ENCODE measurements at regions not wholly inside any gene's neighbourhood (a gene's known extent, or its start where the extent isn't known, plus 50 kb on each side); places are given as distances from the start of the nearest gene placed in this dataset.

DNA sequence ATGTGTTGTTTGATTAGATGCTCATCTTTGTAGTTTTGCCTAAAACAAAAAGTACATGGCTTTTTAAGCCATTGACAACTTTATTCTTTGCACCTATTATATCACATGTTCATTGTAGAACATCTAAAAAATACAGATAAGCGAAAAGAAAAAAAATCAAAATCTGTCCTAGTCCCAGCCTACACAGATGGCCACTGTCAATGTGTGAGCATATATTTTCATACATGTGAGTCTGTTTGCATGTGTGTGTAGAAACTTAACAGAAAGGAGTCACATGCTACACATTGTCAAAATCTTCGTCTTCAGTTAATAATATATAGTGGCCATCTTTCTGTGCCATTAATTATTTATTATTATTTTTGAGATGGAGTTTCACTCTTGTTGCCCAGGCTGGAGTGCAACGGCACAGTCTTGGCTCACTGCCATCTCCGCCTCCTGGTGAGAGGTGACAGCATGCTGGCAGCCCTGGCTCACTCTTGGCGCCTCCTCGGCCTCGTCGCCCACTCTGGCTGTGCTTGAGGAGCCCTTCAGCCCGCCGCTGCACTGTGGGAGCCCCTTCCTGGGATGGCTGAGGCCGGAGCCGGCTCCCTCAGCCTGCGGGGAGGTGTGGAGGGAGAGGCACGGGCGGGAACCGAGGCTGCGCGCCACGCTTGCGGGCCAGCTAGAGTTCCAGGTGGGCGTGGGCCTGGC, 68.5 kb upstream of the AMZ2 start:
- H3K4me3 ChIP-seq (ENCODE audit: low read depth, low read length): no peak overlapping the region
- DNase-seq (ENCODE audit: low read depth): no peak
- no peak for TF ChIP-seq CTCF (conservative IDR thresholded peaks at IDR 0.05; ENCODE audit: low read depth, low read length)

- no peak for TF ChIP-seq CTCF (conservative IDR thresholded peaks at IDR 0.05; ENCODE audit: low read depth, low read length)
- DNase-seq (ENCODE audit: low read depth): no peak
- no peak overlapping the region for H3K4me3 ChIP-seq (ENCODE audit: low read depth, low read length)
Observed at GRCh38 chr17:68179926-68180285, 67.9 kb upstream of the AMZ2 start.

DNA sequence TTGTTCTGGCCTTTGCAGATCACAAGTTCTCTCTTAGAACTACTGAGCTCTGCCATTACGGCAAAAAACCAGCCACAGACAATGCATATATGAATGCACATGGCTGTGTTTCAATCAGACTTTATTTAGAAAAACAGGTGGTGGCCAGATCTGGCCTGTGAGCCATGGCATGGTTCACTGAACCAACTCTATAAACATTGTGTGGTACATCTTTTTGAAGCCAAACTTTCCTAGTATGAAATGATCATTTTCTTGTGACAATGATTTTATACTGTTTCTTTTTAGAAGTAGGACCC, 65.9 kb upstream of the AMZ2 start:
- DNase-seq (ENCODE audit: low read depth): no peak
- no peak overlapping the region for H3K4me3 ChIP-seq (ENCODE audit: low read depth, low read length)
- no peak for TF ChIP-seq CTCF (conservative IDR thresholded peaks at IDR 0.05; ENCODE audit: low read depth, low read length)

- no peak overlapping the region for H3K4me3 ChIP-seq (ENCODE audit: low read depth, low read length)
- TF ChIP-seq CTCF (conservative IDR thresholded peaks at IDR 0.05; ENCODE audit: low read depth, low read length): no peak
- DNase-seq (ENCODE audit: low read depth): no peak
Observed at GRCh38 chr17:68182940-68183551, 64.8 kb upstream of the AMZ2 start.

- no peak overlapping the region for H3K4me3 ChIP-seq (ENCODE audit: low read depth, low read length)
- peak; percentile 58 for DNase-seq (ENCODE audit: low read depth)
- no peak for TF ChIP-seq CTCF (conservative IDR thresholded peaks at IDR 0.05; ENCODE audit: low read depth, low read length)
Observed at GRCh38 chr17:68184141-68184571, 63.7 kb upstream of the AMZ2 start.

DNA sequence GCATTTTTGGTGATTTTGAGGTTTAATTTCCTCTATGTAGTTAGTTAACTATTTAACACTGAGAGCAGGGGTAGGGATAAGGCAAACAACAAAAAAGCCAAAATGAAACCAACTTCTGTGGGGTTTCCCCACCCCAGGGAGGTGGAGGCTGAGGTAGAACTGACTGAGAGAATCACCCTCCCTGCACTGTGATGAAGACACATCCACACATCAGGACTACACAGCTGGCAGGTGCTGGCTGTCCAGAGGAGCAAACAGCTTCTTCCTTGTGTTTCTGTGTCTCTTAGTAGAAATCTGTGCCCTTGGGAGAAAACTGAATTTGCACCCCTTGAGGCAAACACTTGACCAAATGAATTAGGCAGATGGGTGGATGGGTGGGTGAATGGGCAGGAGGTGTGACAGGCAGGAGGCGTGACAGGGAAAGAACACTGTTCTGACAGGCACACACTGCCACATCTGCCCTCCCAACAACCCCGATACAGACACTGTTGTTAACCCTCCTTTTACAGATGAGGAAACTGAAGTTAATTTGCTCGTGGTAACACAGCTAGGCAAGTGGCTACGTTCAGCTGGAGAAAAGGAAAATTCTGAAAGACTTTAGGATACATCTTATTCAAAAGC, 62.9 kb upstream of the AMZ2 start:
- no peak for TF ChIP-seq CTCF (conservative IDR thresholded peaks at IDR 0.05; ENCODE audit: low read depth, low read length)
- no peak overlapping the region for H3K4me3 ChIP-seq (ENCODE audit: low read depth, low read length)
- DNase-seq (ENCODE audit: low read depth): no peak

GRCh38 chr17:68185820-68186219, 62.0 kb upstream of the AMZ2 start:
- no peak for TF ChIP-seq CTCF (conservative IDR thresholded peaks at IDR 0.05; ENCODE audit: low read depth, low read length)
- H3K4me3 ChIP-seq (ENCODE audit: low read depth, low read length): no peak overlapping the region
- DNase-seq (ENCODE audit: low read depth): no peak
